Stimulated activated CD8-positive, alpha-beta memory T cell treated with anti-CD3 and anti-CD28 coated beads, Interleukin-2, amount 100 ng/mL, for 1 hour (primary cell): ENCODE measurements at regions not wholly inside any gene's neighbourhood (a gene's known extent, or its start where the extent isn't known, plus 50 kb on each side); places are given as distances from the start of the nearest gene placed in this dataset.
"Not testable (repeated sequence)": the region's sequence is repeated elsewhere in the genome, so short reads cannot be mapped to it uniquely, and the experiment has no call there.

ENCODE experiments used
- DNase-seq, 2 donors: peaks; one replicate each; pipeline ENCODE4 v3.0.0-alpha.2; 2020; ENCODE audit warnings: low read depth in 2 of 2

- DNase-seq, result no peak
These were observed 390.1 kb downstream of the ZFHX3 start for GRCh38 chr16:72657791-72658190.

- DNase-seq, result no peak
These were observed 390.8 kb downstream of the ZFHX3 start for GRCh38 chr16:72657164-72657563.

GRCh38 chr16:72654535-72654934 lies 393.4 kb downstream of the ZFHX3 start:
- DNase-seq, result no peak

GRCh38 chr16:72649254-72649944 lies 398.5 kb downstream of the ZFHX3 start:
- DNase-seq, result no peak

GRCh38 chr16:72646615-72647014 lies 401.3 kb downstream of the ZFHX3 start:
- no peak for DNase-seq

- no peak for DNase-seq
These were observed 402.4 kb downstream of the ZFHX3 start for GRCh38 chr16:72645538-72645937.

- DNase-seq, result no peak
These were observed 403.0 kb downstream of the ZFHX3 start for GRCh38 chr16:72644911-72645310.

GRCh38 chr16:72639494-72639893 lies 408.4 kb downstream of the ZFHX3 start:
- no peak for DNase-seq

GRCh38 chr16:72637306-72637705 lies 410.6 kb downstream of the ZFHX3 start:
- no peak for DNase-seq

- no peak for DNase-seq
These were observed 412.2 kb downstream of the ZFHX3 start for GRCh38 chr16:72635694-72636093.

- no peak for DNase-seq
These were observed 412.8 kb downstream of the ZFHX3 start for GRCh38 chr16:72635104-72635503.

- not testable (repeated sequence) for DNase-seq
These were observed 420.6 kb downstream of the ZFHX3 start for GRCh38 chr16:72627182-72627896.

- no peak for DNase-seq
These were observed 421.3 kb downstream of the ZFHX3 start for GRCh38 chr16:72626623-72627022.

GRCh38 chr16:72621651-72622050 lies 426.3 kb downstream of the ZFHX3 start:
- no peak for DNase-seq

GRCh38 chr16:72620853-72621252 lies 427.1 kb downstream of the ZFHX3 start:
- no peak for DNase-seq

GRCh38 chr16:72620348-72620747 lies 427.6 kb downstream of the ZFHX3 start:
- DNase-seq, result no peak

- DNase-seq, result no peak
These were observed 432.1 kb downstream of the ZFHX3 start for GRCh38 chr16:72615856-72616255.

- no peak for DNase-seq
These were observed 435.2 kb downstream of the ZFHX3 start for GRCh38 chr16:72612718-72613117.

GRCh38 chr16:72612256-72612655 lies 435.7 kb downstream of the ZFHX3 start:
- no peak for DNase-seq

- DNase-seq, result no peak
These were observed 438.0 kb upstream of the PMFBP1 start for GRCh38 chr16:72609933-72610332.

- no peak for DNase-seq
These were observed 437.1 kb upstream of the PMFBP1 start for GRCh38 chr16:72609066-72609465.

- no peak for DNase-seq
These were observed 432.4 kb upstream of the PMFBP1 start for GRCh38 chr16:72604375-72604774.

GRCh38 chr16:72602499-72602898 lies 430.5 kb upstream of the PMFBP1 start:
- no peak for DNase-seq
